DMS153 treated with DMSO at 0.1 percent for 48 hours (cell line): ENCODE measurements at regions not wholly inside any gene's neighbourhood (a gene's known extent, or its start where the extent isn't known, plus 50 kb on each side); places are given as distances from the start of the nearest gene placed in this dataset.
"Not testable (repeated sequence)": the region's sequence is repeated elsewhere in the genome, so short reads cannot be mapped to it uniquely, and the experiment has no call there.

ENCODE experiments used
- DNase-seq: peaks from one replicate; lab custom pipeline; 2025; ENCODE audit not compliant: unreplicated experiment; lab: John Stamatoyannopoulos, UW

DNA sequence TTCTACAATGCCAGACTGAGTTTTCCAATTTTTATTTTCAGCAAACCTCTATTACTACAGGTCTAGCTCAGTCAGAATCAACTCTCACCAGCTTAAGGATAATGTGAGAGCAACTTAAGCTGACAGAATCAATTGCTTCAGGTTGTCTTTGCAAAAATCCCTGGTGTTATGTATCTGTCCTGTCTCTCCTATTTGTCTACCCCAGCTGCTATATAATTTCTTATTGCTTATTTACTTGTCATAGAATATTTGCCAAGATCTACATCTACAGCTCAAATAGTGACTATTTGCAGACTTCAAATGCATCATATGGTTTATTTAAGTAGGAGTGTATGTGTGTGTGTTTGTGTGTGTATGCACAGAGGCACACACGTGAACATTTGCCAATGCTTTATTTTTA, 54.1 kb downstream of the FOXG1 start:
- no peak for DNase-seq

DNA sequence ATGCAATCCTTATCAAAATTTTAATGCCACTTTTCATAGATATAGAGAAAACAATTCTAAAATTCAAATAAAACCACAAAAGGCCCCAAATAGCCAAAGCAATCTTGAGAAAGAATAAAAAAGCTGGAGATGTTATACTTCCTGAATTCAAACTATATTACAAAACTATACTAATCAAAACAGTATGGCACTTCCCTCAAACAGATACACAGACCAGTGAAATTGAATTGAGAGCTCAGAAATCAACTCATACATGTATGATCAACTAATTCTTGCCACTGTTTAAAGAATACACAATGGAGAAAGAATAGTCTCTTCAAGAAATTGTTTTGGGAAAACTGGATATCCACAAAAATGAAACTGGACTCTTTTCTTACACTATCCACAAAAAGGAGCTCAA, 55.4 kb downstream of the FOXG1 start:
- no peak for DNase-seq

DNA sequence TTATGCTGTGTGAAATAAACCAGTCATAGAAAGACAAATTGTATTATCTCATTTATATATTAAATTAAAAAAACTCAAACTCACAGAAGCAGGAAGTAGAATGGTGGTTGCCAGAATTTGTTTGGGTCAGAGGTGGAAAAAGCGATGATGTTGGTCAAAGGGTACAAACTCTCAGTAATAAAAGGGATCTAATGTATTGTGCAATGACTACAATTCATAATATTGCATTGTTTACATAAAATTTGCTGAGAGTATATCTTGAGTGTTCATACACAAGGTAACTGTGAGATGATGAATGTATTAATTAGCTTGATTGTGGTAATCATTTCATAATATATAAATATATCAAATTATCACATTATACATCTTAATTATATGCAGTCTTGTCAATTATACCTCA, 56.7 kb downstream of the FOXG1 start:
- no peak for DNase-seq

DNA sequence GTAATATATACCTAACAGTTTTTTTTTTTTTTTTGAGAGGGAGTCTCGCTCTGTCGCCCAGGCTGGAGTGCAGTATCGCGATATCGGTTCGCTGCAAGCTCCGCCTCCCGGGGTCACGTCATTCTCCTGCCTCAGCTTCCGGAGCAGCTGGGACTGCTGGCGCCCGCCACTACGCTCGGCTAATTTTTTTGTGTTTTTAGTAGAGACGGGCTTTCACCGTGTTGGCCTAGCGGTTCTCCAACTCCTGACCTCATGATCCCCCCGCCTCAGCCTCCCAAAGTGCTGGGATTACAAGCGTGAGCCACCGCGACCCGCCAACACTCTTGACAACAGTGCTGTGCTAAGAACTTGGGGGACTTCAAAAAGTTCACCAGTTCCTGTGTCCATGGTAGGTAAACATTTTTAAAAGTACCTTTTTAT, 63.5 kb downstream of the FOXG1 start:
- DNase-seq: no peak

DNA sequence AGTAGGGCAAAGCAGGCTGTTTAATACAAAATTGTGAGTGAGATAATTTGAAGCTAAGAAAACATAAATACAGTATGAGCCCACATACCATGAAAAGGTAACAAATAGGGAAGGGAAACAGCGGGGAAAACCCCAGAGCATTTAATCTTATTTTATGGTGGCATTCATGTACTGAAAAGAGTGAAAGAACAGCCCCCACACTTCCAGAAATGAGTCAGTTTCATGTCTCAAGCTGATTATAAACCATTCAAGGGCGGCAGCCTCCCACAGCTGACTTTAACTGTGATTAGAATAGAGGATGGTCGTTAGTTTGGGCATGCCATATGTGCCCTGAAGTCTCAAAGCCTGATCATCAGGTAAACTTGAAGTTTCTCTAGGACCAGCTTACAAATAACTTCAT, 64.5 kb downstream of the FOXG1 start:
- DNase-seq: no peak

DNA sequence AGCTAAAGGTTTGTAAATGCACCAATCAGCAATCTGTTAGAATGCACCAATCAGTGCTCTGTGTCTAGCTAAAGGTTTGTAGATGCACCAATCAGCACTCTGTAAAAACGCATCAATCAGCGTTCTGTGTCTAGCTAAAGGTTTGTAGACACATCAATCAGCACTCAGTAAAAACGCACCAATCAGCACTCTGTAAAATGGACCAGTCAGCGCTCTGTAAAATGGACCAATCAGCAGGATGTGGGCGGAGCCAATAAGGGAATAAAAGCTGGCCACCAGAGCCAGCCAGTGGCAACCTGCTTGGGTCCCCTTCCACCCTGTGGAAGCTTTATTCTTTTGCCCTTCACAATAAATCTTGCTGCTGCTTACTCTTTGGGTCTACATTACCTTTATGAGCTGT, 76.0 kb downstream of the FOXG1 start:
- not testable (repeated sequence) for DNase-seq

DNA sequence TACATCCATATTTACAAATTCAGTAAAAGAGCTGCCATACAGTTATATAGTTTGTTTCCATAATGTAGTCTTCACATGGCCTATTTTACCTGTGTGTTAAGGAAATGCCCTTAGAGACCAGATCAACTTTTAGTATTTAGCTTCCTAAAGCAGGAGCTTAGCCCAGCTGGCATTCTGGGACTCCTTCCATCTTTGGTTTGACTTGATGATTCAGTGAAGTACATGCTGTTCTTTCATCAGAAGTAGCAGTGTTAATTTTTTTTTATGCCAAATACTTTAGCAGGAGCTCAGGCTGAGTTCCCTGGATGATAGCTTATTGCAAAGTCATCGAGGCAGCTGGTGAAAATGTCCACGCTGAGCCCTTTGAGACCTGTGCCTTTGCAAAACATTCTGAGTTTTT, 101.0 kb downstream of the FOXG1 start:
- no peak for DNase-seq

DNA sequence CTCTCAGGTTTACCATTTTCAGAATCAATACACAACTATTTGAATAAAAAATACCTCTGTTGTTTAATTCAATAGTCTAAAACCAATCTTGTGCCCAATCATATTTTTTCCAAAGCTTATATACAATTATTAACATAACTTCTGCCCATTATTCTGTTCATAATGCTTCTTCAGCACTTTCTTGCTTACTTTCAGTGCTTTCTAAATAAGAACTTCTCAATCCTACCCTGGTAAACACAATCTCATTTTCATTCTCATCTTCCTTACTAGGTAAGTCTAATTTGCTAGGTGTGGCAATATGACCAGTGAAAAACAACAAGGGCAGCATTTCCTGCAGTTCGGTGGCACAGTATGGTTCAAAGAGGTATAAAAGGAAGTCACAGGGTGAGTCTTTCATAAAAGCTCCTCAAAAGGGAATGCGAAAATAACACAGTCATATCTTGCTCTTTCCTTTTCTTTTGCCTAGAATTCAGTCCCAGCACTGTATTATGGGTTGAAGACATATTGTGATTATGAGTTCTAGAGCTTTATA, 103.5 kb downstream of the FOXG1 start:
- no peak for DNase-seq

DNA sequence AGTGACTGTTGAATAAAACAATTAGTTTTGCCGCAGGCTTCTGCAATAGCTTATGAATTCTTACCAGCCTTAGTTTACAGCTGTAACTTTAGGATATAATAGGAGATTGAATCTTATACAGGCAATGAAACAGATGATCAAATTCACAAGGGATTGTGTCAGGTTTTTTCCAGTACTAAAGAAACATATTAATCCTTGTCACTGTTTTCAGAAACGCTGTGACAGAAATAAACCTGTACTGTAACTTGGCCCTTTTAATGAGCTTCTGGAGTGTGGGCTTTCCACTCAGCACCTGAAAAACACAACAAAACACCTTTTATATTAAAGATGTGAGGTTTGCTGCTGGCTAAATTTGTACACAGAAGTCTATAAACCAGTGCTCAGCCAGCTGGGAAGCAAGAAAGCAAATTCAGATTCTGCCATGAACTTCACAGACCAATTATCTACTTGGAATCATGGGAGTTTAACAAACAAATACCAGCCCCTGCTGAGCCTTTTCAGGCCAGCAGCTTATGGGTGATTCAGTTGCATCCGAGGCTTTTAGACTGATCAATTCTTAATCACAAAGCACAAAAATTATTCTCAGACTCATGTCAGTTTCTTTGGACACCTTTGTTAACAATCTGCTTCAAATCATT, 109.5 kb downstream of the FOXG1 start:
- peak; percentile 90 for DNase-seq

DNA sequence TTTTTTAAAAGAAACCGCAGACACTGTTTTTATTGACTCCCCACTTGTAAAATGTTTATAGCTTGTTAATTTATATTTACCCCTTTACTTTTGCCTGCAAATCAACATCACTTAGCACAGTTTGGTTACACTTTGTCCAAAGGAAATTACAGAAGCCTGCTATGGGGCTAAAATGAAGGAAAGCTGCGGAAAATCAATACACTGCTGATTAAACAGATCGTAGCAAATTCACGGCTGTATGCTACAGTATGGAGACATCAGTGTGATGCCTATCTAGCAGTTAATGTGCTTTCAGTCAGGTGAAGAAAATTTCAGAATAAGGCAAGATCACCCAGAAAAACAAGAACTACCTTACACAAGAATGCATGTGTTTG, 110.0 kb downstream of the FOXG1 start:
- peak; percentile 62 for DNase-seq

DNA sequence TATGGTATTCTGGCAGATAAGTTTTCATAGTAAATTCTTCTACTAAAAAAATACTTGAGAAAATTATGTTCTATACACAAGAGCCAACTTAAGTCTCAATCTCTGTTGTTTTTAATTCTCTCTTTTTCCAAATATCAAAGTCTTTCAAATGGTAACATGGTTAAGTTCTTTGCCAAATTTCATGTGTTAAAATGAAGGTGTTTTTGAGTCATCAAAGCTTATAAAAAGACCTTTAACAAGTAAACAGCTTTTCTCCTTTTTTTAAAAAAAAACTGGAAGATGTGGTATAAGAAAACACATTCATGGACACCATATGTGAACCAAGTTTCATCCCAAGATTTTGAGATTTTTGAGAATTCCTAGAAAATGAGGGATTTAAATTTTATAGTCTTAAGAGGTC, 111.3 kb downstream of the FOXG1 start:
- no peak for DNase-seq

DNA sequence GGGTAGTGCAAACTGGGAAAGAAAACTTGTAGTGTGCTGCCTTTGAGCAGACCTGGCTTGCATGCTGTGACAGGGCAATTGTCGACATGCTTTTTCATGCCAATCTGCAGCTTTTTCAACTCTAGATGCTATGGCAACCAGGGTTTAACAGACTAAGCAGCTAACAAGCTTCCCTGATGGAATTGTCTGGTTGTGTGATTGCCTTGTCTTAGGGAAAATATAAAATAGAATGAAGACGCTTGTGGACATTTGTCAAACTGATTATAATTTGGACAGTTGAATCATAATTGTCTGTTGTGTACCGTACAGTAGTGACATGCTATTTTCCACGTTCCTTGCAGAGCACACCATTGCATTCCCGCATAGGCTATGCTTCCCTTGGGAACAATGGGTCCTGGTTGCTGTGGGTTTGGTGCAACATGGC, 113.0 kb downstream of the FOXG1 start:
- DNase-seq: no peak

DNA sequence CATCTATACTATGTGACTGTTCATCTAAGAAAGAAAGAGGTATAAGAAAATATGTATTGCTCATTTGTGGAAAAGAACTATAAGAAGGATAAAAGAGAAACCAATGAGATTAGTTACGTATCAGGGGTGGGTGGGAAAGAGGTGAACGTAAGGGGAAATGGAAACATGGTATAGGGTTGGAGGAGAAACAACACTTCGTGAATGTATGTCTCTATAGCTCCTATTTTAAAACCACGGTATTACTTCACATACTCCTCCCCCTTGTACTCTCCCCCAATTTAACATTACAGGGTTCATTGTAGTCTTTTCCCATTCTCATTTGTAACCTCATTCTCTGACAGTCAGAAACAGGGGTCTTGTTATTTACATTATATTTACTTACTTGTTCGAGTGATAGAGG, 120.4 kb downstream of the FOXG1 start:
- DNase-seq: no peak

DNA sequence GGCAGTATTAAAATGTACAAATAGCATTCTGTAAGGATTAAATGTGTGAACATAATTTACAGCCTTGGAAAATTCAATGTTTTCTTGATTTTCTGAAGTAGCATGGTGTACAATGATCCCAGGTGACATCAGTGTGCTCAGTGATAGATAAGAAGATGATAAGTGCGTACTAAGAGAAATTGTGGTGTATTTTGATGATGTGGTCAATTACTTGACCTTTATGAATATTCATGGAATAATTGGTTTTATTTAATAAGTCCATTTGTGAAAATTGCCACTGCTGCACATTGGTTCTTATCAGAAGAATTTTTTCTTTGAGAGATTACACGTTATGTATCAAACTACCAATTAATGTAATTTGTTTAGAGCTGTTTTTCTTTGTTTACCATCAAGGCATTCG, 128.8 kb downstream of the FOXG1 start:
- DNase-seq: no peak

DNA sequence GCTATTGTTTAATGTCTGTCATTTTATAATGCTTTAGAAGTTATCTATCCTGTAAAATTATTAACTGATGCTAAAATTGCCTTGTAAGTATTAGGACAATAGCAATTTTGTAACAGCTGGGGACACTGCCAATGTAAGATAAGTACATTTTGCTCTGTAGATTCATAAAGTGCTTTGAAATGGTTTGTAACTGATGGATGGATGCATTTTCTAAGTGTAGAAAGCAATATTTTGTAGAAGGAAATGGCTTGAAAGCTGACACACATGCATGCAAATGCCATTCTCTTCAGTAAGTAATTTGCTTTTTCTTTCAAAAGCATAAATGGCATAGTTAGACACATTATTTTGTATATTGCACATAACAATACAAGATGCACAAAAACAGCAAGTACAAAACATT, 129.8 kb downstream of the FOXG1 start:
- no peak for DNase-seq

DNA sequence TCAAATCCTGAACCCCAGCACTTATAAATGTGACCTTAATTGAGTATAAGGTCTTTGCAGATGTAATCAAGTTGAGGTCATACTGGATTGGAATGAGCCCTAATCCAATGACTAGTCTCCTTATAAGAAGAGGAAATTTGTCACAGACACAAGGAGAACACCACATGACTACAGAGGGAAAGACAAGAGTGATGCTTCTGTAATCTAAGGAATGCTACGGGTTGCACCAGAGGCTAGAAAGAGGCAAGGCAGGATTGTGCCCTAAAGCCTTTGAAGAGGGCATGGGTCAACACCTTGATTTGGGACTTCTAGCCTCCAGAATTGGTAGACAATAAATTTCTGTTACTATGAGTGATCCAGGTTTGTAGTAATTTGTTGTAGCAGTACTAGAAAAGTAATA, 135.0 kb downstream of the FOXG1 start:
- no peak for DNase-seq

DNA sequence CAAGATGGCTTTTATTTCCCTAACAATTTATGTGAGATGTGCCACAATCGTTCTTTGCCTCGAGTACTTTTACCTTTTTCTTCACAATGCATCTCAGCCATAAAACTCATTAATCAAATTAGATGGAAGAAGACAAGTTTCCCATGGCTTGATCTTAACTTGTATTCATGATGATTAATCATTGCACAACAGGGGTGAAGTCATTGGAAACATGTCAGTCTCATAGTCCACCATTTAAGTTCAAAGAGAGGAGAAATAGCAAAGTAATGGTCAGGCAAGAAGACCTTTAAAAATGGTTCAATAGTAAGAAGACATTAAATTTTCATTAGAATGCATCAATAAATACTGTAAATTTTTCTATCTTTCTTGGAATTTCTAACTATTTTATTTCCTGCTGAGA, 136.3 kb downstream of the FOXG1 start:
- no peak for DNase-seq

DNA sequence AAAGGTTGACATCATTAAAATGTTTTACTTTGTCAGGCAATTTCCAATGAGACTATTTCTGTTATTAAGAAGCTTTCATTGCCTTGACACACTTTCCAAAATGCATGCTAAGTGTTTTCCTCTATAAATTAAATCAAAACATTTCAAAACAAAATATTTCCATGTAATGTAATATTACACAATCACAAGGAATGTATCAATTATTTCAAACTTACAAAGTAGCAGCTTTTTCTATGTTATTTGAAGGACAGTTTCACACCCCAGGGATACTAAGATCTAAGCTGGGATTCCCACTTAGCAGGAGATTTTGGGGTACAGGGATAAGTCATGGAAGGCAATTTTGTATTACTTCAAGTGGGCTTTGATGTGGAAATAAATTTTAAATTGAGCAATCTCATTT, 144.9 kb downstream of the FOXG1 start:
- DNase-seq: no peak

DNA sequence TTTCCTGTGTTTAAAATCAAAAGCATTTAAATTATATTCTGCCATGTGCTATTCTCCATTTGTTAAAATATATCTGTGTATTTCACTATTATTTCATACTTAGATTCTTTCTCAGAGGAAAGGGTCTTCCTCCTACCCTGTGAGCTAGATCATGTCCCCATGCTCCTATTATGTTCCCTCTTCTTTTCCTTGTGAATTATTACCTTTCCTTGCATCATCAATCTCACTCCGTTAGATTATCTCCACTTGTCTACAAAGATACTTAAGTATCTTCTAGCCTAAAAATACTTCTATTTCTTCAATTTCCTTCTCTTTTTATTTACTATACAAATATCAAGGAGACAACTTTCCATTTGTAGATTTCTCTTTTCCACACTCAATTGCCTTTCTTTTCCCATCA, 146.5 kb downstream of the FOXG1 start:
- no peak for DNase-seq

DNA sequence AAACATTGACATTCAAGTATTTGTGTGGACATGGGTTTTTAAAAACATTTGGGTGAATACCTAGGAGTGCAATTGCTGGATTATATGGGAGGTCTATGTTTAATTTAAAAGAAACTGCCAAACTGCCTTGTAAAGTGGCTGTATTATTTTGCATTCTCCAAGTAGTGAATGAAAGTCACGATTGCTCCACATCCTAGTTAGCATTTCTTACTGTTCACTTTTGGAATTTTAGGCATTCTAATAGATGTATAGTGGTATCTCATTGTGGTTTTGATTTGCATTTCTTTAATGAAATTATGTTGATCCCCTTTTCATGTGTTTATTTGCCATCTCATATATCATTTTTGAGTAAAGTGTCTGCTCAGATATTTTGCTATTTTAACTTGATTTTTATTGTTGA, 159.5 kb downstream of the FOXG1 start:
- DNase-seq: no peak

DNA sequence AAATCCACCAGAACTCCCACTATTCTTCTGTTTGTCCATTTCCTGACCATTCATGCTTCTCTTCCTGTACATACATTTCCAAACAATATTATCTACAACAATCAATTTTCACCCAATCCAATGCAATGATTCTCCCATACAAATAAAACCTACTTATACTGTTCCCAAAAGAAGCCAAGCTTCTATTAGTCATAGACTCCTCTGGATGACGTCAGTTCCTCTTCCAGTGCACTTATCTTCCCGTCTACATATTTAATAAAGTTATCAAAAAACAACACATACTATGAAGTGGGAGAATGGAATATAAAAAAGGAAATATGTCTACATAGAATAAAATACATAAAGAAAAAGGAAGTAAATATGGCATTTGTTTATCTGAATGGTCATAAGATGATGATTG, 165.4 kb downstream of the FOXG1 start:
- no peak for DNase-seq

DNA sequence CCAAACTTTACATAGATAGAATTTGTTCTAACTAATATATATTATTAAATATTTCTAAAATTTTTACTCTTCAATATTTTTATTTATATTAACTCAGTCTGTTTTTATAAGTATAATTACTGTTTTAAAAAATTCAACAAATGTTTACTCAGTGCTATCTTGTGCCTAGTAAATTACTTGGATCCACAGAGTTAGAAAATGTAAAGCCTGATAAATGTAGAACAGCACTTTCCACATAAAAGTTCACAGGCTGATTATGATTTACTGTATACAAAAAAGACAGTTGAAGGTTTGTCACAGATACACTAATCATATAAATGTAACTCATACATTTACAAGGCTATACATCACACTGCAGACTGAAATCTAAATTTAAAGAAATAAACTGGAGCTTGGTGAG, 170.0 kb downstream of the FOXG1 start:
- DNase-seq: no peak

DNA sequence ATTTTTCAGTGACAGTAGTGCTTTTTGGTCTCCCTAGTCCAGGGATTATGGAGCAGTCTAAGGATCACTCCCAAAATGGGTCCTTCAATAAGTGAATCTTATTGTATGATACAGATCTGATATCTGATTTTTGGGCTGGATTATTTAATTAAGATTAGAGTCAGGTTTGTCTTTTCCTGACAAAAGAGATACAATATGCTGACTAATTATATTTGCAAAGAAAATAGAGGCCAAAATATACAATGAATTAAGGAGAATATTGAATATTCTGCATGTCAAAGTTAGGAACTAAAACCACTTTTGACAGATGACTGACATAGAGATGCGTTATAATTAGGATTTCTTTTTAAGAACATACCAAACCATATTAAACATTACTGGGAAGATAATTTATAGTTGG, 175.2 kb downstream of the FOXG1 start:
- no peak for DNase-seq

DNA sequence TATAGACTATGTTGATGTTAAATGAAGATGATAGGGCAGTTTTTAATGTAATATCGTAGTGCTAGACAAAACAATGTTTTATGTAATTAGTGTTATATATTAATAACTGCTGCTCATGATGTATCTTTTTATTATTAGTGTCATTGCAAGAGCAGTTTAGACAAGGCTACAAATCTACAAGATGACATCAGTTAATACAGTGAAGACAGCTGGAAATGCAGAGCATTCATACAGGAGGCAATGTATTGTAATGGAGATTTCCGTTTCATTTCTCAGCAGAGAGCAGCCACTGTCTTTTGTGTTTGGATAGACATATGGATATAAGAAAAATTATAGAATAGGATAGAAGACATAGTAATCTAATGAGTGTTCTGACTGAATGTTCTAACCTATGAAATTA, 178.0 kb downstream of the FOXG1 start:
- no peak for DNase-seq
